HG03095 (cell line): ENCODE measurements at regions not wholly inside any gene's neighbourhood (a gene's known extent, or its start where the extent isn't known, plus 50 kb on each side); places are given as distances from the start of the nearest gene placed in this dataset.
"Not testable (repeated sequence)": the region's sequence is repeated elsewhere in the genome, so short reads cannot be mapped to it uniquely, and the experiment has no call there.

Experiments used
- ATAC-seq: cut with Tn5 transposase; IDR thresholded peaks from one replicate; pipeline ENCODE4 v1.9.1; 2021; ENCODE audit warnings: moderate library complexity; ENCODE audit not compliant: unreplicated experiment

DNA sequence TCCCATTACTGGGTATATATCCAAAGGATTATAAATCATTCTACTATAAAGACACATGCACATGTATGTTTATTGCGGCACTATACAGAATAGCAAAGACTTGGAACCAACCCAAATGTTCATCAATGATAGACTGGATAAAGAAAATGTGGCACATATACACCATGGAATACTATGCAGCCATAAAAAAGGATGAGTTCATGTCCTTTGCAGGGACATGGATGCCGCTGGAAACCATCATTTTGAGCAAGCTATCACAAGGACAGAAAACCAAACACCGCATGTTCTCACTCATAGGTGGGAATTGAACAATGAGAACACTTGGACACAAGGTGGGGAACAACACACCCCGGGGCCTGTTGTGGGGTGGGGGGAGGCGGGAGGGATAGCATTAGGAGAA is 57.0 kb upstream of the NEUROD1 start:
- ATAC-seq = not testable (repeated sequence)

DNA sequence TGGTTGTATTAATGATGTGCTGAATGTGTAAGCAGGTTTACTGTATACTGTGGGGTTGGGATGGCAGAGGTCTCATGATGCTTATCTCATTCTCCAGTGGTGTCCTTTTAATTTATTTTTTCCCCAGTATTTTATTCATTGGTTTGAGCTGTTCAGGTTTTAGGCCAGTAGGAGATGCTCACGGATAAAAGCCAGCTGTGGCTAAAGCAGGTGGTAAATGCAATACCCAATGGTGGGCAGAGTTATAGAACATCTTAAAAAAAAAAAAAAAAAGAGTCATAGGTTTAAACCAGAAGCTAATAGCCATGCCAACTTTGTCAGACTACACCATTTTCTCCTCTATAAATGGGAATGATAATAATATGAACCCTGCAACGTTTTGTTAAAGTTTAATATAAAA is 57.8 kb upstream of the NEUROD1 start:
- no peak for ATAC-seq

DNA sequence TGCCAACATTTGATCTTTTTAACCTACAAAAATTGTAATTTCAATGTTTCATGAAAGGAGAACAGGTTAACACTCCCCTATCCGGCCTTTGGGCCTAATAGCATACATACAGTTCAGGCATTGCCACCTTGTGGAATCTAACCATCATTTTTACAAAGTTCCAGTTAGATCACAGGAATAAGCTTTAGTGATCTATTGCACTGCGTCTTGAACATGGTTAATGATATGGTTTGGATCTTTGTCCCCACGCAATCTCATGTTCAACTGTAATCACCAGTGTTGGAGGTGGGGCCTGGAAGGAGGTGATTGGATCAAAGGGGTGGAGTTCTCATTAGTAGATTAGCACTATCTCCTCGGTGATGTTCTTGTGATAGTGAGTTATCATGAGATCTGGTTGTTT is 58.2 kb upstream of the NEUROD1 start:
- no peak for ATAC-seq

DNA sequence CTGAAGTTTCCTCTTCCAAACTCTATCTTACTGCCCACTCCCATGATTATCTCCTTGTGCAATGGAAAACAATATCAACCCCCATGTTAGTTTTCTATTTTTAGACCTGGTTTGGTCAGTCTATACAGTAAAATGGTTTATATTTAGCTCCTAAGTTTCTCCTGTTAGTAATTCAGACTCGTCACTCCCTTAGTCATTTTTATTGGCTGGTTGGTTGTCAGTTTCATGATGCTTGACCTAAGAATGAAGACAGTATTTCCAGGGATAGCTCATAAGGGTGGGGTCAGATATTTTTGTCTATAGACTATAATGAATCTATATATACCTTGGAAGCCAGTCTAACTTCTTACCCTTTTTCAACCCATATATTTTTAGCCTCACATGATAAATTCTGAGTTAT is 61.4 kb upstream of the NEUROD1 start:
- ATAC-seq = no peak

DNA sequence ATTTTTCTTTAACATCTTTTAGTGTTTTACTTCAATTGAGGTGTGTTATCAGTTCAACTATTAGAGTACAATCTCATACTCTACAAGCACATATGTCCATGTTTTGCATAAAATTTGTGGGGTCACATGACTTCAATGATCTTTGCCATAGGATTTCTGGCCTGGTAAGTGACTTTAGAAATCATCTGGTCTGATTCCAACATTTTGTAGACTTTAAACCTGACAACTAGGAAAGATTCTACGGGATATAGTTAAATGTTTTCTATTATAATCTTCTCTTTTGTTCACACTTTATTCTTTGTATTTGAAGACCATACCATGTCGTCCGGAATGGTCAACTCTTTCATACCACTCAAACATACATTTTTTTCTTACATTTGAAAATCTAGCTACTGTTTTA is 62.0 kb upstream of the NEUROD1 start:
- no peak for ATAC-seq

DNA sequence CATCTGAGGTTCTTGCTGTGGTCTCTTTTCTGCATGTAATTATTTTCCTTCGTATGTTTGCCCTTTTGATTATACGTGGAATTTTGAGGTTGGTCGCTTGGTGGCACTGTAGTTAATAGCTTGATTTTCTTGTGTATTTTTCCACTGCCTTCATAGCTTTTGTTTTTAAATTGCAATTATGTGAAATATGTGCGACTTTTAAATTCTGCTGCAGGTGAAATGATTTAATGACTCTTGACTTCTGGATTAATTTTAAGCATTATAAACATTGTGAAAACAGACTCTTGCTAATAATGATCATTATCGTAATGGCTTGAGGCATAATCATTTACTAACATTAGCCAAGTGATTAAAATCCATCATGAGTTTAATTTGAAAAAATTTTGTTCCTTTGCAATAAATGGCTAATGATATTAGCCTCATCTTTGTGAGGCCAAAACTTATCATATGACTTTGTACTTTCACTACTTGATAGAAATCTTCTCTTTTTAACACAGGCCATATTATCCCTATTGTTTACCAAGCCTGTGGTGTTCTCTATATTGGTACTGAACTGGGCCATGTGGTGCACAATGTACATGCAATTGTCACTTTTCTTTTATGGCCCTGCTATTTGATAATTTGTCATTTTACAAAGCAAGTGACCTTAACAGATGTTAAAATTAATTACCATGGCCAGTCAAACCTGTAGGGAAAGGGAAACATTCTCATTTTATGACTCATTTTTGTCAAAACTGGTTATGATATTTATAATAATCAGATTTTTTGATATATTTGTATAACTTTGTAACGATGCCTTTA is 62.8 kb upstream of the NEUROD1 start:
- no peak for ATAC-seq

DNA sequence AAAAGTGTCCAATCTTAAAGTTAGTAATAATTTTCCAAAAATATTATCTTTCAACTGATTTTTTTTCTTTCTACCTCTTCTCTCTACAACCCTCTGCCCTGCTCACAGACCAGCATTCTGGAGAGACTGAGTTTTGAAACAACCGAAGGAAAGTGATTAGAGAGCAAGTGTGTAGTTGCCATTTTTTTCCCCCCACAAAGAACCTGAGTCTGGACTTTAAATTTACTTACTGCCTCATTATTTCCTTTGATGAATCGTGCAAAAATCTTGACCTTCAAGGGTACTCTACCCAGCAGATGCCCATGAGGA is 63.4 kb upstream of the NEUROD1 start:
- ATAC-seq = no peak

GRCh38 chr2:181745796-181746540 is 65.7 kb upstream of the NEUROD1 start:
- ATAC-seq = no peak

DNA sequence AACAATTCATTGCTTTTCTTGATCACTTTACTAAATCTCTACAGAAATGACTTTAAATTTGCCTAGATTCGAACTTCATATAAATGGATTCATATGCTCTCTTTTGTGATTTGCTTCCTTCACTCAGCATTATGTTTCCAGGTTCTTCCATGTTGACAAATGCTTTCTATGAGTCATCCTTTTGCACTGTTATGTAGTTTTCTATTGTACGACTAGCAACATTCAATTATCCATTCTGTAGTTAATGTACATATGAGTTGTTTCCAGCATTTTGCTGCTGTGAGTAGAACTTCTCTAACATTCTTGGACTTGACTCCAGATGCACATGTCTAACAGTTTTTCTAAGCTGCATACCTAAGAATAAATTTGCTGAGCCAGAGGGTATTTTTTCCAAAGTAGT is 66.5 kb upstream of the NEUROD1 start:
- no peak for ATAC-seq

GRCh38 chr2:181750305-181750704 is 70.0 kb upstream of the NEUROD1 start:
- ATAC-seq = no peak

DNA sequence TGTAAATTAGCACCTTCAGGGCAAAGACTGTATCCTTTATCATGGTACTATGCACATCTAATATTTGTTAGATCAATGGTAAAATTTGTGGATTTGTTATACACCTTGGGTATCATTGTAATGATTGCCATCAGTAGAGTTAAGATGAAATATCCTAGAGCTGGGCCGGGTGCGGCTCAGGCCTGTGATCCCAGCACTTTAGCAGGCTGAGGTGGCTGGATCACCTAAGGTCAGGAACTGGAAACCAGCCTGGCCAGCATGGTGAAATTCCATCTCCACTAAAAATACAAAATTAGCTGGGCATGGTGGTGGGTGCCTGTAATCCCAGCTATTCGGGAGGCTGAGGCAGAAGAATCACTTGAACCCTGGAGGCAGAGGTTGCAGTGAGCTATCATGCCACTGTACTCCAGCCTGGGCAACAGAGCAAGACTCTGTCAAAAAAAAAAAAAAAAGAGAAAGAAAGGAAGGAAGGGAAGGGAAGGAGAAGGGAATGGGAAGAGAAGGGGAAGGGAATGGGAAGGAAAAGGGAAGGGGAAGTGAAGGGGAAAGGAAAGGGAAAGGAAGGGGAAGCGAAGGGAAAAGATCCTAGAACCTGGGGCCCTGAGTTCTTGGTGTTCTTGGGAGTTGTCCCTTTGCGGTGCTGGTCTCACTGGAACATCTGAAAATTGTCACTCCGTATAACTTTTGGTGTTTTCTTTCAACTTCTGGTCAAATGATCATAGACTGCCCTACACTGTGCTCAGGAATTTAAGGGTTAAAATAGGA is 71.1 kb upstream of the NEUROD1 start:
- ATAC-seq = no peak

DNA sequence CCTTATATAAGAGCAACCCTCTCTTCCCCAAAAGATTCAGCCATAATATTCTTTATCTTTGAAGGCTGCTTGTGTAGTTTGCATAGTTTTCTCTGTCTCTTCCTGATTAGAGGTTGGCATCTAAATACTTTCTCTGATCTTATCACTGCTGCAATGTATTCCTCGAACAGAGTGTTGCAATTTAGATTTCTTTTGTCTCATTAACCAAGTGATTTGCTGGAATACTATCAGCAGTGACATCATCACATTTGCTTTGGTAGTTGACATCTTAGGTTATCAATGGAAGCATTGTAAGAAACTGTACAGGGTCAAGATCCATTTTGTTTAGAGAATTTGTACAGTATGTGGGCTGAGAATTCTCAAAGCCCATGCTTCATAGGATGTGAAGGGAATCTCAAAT is 72.0 kb upstream of the NEUROD1 start:
- ATAC-seq = no peak

DNA sequence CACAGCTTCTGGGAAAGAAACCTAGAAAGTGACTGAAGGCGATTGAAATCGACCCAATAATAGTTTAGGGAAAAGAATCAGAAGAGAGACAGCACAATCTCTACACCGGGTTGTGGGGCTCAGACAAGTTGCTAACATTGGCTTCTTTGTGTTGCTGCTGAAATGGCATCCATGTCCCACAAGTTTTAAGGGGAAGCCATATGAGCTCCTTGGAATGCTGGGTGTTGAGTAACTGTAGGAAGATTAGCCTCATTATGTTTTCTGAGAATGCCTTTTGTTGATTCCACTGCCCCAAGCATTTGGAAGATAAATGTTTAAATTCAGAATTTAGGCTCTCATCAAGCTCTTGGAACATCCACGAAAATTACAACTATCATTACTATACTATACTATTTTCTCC is 73.4 kb upstream of the NEUROD1 start:
- ATAC-seq = no peak

- no peak for ATAC-seq
Observed at GRCh38 chr2:181754105-181754504, 73.8 kb upstream of the NEUROD1 start.

GRCh38 chr2:181755181-181755580 is 74.9 kb upstream of the NEUROD1 start:
- ATAC-seq = no peak

DNA sequence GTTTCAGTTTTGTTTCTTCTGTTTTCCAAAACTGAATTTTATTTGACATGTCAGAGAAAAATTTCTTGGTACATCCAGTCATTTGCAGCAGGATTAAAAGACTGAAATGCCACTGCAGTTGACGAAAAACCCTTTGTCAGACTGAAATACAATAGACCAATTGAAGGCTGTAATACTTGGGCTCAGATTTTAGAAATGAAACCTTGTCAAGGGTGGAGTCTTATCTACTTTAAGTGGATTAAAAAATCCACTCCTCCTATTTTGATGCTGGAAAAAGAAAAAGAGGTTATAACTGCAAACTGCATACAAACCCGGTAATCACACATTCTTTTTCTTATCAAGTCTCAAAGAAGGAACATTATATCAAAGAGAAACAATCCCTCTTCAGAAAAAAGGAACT is 80.2 kb upstream of the NEUROD1 start:
- ATAC-seq = no peak

DNA sequence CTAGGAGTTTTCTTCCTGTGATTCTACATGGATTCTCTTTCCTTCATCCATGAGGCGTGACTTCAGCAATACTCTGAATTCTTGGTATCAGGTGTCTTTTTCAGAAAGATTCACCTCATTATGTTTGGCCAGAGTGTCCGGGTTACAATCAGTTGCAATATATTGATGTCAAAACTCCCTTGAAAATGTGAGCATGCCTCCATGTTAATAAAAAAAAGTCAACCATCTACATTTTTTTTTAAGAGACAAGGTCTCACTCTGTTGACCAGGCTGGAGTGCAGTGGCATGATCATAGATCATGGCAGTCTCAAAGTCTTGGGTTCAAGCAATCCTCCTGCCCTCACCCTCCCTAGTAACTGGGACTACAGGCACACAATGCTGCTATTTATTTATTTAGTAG is 80.9 kb upstream of the NEUROD1 start:
- no peak for ATAC-seq

DNA sequence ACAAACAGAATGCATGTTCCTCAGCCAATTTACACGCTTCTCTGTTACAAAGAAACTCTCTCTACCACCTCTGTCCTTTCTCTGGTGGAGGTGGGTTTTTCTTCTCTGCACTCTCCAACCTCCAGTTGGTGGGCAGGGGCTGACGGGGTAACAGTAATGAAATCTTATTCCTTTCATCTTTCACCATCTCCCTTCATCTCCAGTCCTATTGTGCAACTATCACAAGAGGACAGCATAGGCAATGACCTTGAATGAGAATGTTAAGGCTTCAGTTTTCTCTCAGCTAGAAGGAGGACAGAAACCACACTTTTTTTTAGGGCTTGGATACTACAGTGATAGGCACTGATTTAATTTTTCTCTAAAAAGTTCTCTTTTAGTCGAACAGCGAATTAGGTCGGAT is 81.7 kb upstream of the NEUROD1 start:
- no peak for ATAC-seq

DNA sequence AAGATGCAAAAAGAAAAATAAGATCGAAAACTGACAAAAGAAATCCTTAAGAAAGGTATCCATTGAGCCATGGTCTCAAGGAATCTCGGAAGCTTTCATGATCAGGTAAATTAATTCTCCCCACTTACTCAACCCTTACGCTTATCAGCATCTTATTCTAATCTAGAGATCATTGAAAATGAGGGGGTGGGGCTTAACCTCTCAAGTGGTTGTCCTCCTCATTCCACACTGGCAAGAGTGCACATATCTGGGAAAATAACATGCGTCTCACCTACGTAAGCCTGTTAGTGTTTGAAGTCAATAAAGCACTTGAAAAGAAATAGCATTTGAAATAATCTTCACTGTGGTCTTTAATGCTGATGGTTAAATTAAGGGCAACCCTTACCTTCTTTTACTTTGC is 82.5 kb upstream of the NEUROD1 start:
- ATAC-seq = no peak

DNA sequence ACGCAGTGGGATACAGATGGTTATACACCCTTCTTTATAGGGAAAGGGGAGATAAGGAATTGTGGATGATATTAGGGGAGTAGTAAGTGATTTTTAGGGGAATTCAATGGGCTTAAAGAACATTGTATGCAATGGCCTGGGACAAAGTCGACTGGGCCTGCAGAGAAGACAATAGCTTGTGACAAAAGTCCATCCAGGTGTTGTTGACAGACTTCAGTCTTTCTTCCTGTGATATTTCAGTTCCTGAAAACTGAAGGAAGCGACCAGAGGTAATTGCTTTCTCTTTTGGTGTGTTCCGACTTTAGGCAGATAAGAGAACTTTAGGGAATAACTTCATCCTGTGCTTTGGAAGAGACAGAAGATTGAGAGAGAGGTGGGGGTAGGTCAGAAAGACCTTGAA is 83.1 kb upstream of the NEUROD1 start:
- ATAC-seq = no peak

- no peak for ATAC-seq
Observed at GRCh38 chr2:181764095-181764963, 84.0 kb upstream of the NEUROD1 start.
